ENCODE measurements at regions not wholly inside any gene's neighbourhood (a gene's known extent, or its start where the extent isn't known, plus 50 kb on each side); places are given as distances from the start of the nearest gene placed in this dataset.

DNA sequence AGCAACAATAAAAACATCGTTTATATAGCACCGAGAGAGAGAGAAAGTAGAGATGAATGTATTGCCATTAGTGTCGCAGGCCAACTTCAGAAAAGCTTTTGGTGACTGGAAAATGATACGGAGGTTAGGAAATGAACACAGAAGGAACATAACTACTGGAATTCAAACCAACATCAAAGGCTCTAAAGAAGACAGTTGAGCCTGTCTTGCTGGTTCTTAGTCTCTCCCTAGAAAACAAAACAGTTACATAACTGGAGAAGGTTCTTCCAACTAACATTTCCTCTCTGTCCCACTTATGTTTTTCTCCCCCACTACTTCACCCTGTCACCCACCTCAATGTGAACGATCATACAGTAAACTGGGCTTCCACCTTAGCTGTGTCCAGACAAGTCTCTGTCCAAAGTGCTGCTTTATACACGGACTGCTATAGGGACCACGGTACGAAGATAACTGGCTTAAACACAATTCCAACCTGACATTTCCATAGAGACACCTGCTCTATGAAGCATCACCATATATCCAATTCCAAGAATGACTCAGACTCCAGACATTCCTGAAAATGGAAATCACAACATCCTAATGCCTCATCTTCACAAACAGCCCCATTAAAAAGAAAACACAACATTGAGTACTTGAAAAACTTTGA lies 85.2 kb upstream of the ARHGAP32 start:
- TF ChIP-seq, protein P1, sequence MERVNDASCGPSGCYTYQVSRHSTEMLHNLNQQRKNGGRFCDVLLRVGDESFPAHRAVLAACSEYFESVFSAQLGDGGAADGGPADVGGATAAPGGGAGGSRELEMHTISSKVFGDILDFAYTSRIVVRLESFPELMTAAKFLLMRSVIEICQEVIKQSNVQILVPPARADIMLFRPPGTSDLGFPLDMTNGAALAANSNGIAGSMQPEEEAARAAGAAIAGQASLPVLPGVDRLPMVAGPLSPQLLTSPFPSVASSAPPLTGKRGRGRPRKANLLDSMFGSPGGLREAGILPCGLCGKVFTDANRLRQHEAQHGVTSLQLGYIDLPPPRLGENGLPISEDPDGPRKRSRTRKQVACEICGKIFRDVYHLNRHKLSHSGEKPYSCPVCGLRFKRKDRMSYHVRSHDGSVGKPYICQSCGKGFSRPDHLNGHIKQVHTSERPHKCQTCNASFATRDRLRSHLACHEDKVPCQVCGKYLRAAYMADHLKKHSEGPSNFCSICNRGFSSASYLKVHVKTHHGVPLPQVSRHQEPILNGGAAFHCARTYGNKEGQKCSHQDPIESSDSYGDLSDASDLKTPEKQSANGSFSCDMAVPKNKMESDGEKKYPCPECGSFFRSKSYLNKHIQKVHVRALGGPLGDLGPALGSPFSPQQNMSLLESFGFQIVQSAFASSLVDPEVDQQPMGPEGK (CRISPR knock-in tag; IDR thresholded peaks at IDR 0.05; ENCODE audit: borderline replicate concordance) = no peak
- TF ChIP-seq CSDC2 (CRISPR knock-in tag; IDR thresholded peaks at IDR 0.05) = no peak
- no peak for TF ChIP-seq ISL1 (CRISPR knock-in tag; IDR thresholded peaks at IDR 0.05)
- TF ChIP-seq ZNF8 (CRISPR knock-in tag; IDR thresholded peaks at IDR 0.05) = no peak
- no peak for TF ChIP-seq OSR1 (CRISPR knock-in tag; IDR thresholded peaks at IDR 0.05)
- TF ChIP-seq ZNF70 (CRISPR knock-in tag; IDR thresholded peaks at IDR 0.05) = no peak
- no peak for TF ChIP-seq ARNTL (CRISPR knock-in tag; IDR thresholded peaks at IDR 0.05; ENCODE audit: borderline replicate concordance, low read depth)
- no peak for TF ChIP-seq RARB (CRISPR knock-in tag; IDR thresholded peaks at IDR 0.05)
- TF ChIP-seq ZFP30 (CRISPR knock-in tag; IDR thresholded peaks at IDR 0.05) = no peak
- TF ChIP-seq ZFP3 (CRISPR knock-in tag; IDR thresholded peaks at IDR 0.05) = no peak
- TF ChIP-seq, protein P2, sequence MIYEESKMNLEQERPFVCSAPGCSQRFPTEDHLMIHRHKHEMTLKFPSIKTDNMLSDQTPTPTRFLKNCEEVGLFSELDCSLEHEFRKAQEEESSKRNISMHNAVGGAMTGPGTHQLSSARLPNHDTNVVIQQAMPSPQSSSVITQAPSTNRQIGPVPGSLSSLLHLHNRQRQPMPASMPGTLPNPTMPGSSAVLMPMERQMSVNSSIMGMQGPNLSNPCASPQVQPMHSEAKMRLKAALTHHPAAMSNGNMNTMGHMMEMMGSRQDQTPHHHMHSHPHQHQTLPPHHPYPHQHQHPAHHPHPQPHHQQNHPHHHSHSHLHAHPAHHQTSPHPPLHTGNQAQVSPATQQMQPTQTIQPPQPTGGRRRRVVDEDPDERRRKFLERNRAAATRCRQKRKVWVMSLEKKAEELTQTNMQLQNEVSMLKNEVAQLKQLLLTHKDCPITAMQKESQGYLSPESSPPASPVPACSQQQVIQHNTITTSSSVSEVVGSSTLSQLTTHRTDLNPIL (CRISPR knock-in tag; IDR thresholded peaks at IDR 0.05; ENCODE audit: low read depth) = no peak
- no peak for TF ChIP-seq TOX (CRISPR knock-in tag; IDR thresholded peaks at IDR 0.05; ENCODE audit: borderline replicate concordance)
- TF ChIP-seq PPARA (CRISPR knock-in tag; IDR thresholded peaks at IDR 0.05; ENCODE audit: borderline replicate concordance) = no peak

All from SK-N-SH treated with all-trans-retinoic acid at 6 μM for 48 hours (cell line).